ENCODE measurements at regions not wholly inside any gene's neighbourhood (a gene's known extent, or its start where the extent isn't known, plus 50 kb on each side); places are given as distances from the start of the nearest gene placed in this dataset.

DNA sequence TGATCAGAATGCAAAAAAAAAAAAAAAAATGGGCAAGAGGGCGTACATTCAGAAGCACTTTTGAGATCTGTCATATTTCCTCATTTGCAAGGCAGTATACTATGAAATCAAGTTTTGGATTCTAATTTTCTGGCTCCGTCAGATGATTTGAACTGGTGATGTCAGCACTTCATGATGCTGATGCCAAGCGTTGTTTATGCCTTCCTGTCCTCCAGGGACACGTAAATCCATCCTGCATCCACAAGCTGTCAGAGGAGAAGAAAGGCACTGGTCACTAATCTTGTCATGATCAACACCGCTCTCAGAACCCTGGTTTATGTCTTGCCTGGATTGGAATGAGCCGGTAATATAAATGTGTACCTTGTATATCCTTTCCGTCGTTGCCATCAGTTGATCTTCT is 152.1 kb upstream of the EPHA3 start:
- no peak overlapping the region for H3K27ac ChIP-seq
- TF ChIP-seq POLR2A (IDR thresholded peaks at IDR 0.05), result no peak
- H3K9me3 ChIP-seq, result no peaks in the 10 kb centered on the region
- no peak overlapping the region for H3K4me3 ChIP-seq
- no peak for DNase-seq
- H3K36me3 ChIP-seq, result no peaks in the 10 kb centered on the region
- no peaks in the 10 kb centered on the region for H3K27me3 ChIP-seq
- no peaks in the 10 kb centered on the region for H3K4me1 ChIP-seq
- intact Hi-C loops (cut with DNase I; ENCODE audit: low total_unique reads), result no loop called here

DNA sequence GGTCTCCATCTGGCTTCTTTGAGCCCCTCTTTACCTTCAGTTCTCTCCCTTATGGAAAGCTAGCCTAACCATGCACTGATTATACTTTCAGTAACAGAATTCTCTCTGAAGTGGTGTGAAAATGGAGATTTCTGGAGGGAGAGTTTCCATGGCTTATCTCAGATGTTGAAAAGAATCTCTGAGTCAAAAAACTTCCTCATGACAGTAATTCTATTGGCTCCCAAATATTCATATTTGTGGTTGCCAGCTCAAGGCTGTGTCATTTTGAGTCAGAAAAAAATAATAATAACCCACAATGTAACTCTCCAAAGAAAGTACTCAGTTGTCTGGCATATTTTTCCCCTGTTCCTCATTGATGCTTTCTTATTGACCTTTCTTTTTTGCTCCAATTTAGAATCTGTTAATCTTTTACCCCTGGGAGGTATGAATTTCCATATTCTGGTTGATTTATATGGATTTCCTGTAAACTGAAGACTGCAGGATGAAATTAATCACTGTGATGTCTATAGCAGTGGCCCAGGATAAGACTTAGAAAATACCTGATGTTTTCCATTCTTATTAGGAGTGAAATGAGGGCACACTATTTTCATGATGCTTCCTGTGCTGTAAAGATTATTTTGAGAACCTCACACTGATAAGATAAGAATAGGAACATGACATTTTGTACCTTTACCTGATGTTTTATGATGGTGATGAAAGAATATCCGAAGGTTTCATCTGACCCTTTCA is 149.5 kb upstream of the EPHA3 start:
- H3K4me1 ChIP-seq, result no peaks in the 10 kb centered on the region
- H3K27me3 ChIP-seq, result no peaks in the 10 kb centered on the region
- H3K27ac ChIP-seq, result no peak overlapping the region
- DNase-seq, result no peak
- intact Hi-C loops (cut with DNase I; ENCODE audit: low total_unique reads), result no loop called here
- no peaks in the 10 kb centered on the region for H3K36me3 ChIP-seq
- no peak overlapping the region for H3K4me3 ChIP-seq
- TF ChIP-seq, protein P1, sequence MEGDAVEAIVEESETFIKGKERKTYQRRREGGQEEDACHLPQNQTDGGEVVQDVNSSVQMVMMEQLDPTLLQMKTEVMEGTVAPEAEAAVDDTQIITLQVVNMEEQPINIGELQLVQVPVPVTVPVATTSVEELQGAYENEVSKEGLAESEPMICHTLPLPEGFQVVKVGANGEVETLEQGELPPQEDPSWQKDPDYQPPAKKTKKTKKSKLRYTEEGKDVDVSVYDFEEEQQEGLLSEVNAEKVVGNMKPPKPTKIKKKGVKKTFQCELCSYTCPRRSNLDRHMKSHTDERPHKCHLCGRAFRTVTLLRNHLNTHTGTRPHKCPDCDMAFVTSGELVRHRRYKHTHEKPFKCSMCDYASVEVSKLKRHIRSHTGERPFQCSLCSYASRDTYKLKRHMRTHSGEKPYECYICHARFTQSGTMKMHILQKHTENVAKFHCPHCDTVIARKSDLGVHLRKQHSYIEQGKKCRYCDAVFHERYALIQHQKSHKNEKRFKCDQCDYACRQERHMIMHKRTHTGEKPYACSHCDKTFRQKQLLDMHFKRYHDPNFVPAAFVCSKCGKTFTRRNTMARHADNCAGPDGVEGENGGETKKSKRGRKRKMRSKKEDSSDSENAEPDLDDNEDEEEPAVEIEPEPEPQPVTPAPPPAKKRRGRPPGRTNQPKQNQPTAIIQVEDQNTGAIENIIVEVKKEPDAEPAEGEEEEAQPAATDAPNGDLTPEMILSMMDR (IDR thresholded peaks at IDR 0.05), result no peak
- no peak for TF ChIP-seq POLR2A (IDR thresholded peaks at IDR 0.05)
- no peaks in the 10 kb centered on the region for H3K9me3 ChIP-seq

DNA sequence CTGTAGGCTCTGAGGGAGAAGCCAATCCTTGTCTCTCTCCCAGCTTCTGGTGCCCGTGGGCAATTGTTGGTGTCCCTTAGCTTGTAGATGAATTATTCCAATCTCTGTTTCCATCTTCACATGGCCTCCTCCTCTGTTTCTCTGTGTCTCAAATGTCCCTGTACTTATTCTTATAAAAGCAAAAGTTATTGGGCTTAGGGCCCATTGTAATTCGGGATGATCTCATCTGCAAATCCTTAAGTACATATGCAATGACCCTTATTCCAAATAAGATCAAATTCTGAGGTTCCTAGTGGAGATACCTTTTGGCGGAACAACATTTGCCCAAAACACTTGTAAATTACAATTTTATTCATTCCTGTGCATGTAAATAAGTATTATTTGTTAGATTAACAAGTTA is 147.4 kb upstream of the EPHA3 start:
- H3K4me1 ChIP-seq, result no peaks in the 10 kb centered on the region
- no peak overlapping the region for H3K27ac ChIP-seq
- no peak for DNase-seq
- H3K36me3 ChIP-seq, result no peaks in the 10 kb centered on the region
- no peaks in the 10 kb centered on the region for H3K9me3 ChIP-seq
- H3K27me3 ChIP-seq, result no peaks in the 10 kb centered on the region
- intact Hi-C loops (cut with DNase I; ENCODE audit: low total_unique reads), result no loop called here
- H3K4me3 ChIP-seq, result no peak overlapping the region
- TF ChIP-seq, protein P1 (IDR thresholded peaks at IDR 0.05), result no peak
- no peak for TF ChIP-seq POLR2A (IDR thresholded peaks at IDR 0.05)

DNA sequence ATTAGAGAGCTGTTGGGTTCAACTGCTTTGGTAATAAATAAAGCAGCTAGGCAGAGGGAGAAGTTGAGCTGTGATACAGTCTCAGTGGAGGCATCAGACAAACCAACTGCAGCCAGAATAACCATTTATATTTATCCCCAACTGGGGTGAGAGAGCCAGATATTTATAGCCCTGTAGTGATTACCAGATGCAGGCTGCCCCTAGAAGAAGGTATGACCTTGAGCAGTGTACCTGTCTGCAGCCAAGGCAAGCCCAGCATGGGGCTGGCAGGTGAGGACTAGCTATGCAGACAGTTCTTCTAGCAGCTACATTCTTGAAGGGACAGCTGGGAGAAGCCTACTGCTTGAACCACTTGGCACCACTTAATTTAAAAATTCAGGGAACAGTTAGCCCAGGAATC is 144.4 kb upstream of the EPHA3 start:
- intact Hi-C loops (cut with DNase I; ENCODE audit: low total_unique reads), result no loop called here
- Histone ChIP-seq H3K9me3 (no peaks in the 10 kb centered on the region), H3K4me1 (no peaks in the 10 kb centered on the region), H3K27ac (no peak overlapping the region), H3K4me3 (no peak overlapping the region), H3K27me3 (no peaks in the 10 kb centered on the region), H3K36me3 (no peaks in the 10 kb centered on the region)
- TF ChIP-seq, protein P1 (IDR thresholded peaks at IDR 0.05), result no peak
- no peak for DNase-seq

DNA sequence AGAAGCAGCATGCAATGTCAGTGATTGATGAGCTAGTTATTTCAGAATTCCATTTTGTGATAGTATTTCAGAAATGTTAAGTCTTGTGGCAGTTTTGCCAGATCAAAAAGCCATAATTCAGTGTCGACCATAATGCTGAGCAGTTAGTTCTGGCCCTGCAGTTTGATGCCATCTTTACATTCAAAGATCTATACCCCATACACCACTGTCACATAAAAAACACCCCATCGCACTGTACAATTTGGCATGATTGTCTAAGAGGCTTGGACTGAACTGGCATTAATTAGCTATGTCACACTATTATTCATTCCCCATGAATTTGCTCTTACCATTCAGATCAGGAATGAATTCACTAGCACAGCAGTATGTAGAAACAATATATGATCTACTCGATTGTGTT is 127.7 kb upstream of the EPHA3 start:
- no peak overlapping the region for H3K4me3 ChIP-seq
- H3K27ac ChIP-seq, result no peak overlapping the region
- H3K36me3 ChIP-seq, result no peaks in the 10 kb centered on the region
- intact Hi-C loops (cut with DNase I; ENCODE audit: low total_unique reads), result no loop called here
- TF ChIP-seq POLR2A (IDR thresholded peaks at IDR 0.05), result no peak
- TF ChIP-seq, protein P1 (IDR thresholded peaks at IDR 0.05), result no peak
- no peak for DNase-seq
- H3K27me3 ChIP-seq, result no peaks in the 10 kb centered on the region
- H3K9me3 ChIP-seq, result peaks cover 0 to 3% of the 10 kb centered on the region in 2 donors
- H3K4me1 ChIP-seq, result no peaks in the 10 kb centered on the region

DNA sequence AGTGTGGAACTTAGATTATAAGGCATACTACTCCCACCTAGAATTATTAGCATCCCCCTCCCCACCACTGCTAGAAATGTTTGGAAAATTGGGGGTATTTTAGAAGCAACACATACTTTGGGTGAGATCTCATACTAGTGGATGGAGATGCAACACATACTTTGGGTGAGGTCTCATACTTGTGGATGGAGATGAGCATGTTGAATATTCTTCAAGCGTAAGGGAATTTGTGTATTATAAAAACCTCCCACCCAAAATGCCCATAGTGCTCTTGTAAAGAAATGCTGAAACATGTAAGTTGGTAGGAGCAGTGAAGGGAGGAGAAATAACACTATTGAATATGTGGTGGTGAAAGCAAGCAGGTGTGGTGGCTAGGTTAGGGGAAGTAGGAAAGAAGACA is 124.0 kb upstream of the EPHA3 start:
- Histone ChIP-seq H3K36me3 (no peaks in the 10 kb centered on the region), H3K4me3 (no peak overlapping the region), H3K27ac (no peak overlapping the region), H3K9me3 (no peaks in the 10 kb centered on the region), H3K4me1 (no peaks in the 10 kb centered on the region), H3K27me3 (no peaks in the 10 kb centered on the region)
- intact Hi-C loops (cut with DNase I; ENCODE audit: low total_unique reads), result no loop called here
- TF ChIP-seq POLR2A (IDR thresholded peaks at IDR 0.05), result no peak
- TF ChIP-seq, protein P1 (IDR thresholded peaks at IDR 0.05), result no peak
- DNase-seq, result no peak

Data from uterus (tissue), 3 donors.